ENCODE measurements at regions not wholly inside any gene's neighbourhood (a gene's known extent, or its start where the extent isn't known, plus 50 kb on each side); places are given as distances from the start of the nearest gene placed in this dataset.

DNA sequence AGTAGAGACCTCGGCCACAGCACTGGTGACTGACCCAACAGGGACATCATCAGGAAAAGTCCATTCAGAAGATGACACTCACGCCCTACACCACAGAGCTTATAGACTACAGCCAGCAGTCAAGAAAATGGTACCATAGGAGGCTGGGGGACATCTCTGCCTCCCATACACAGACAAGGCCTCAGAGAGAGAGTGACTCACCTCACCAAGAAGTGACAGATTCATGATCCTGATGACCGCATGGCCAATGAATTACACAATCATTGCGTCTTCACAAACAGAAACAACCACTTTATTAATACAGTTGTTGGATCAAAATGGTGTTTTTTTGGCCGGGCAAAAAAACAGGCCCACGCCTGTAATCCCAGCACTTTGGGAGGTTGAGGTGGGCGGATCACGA, 260.8 kb upstream of the TSHZ3 start:
- DNase-seq, result no peak

DNA sequence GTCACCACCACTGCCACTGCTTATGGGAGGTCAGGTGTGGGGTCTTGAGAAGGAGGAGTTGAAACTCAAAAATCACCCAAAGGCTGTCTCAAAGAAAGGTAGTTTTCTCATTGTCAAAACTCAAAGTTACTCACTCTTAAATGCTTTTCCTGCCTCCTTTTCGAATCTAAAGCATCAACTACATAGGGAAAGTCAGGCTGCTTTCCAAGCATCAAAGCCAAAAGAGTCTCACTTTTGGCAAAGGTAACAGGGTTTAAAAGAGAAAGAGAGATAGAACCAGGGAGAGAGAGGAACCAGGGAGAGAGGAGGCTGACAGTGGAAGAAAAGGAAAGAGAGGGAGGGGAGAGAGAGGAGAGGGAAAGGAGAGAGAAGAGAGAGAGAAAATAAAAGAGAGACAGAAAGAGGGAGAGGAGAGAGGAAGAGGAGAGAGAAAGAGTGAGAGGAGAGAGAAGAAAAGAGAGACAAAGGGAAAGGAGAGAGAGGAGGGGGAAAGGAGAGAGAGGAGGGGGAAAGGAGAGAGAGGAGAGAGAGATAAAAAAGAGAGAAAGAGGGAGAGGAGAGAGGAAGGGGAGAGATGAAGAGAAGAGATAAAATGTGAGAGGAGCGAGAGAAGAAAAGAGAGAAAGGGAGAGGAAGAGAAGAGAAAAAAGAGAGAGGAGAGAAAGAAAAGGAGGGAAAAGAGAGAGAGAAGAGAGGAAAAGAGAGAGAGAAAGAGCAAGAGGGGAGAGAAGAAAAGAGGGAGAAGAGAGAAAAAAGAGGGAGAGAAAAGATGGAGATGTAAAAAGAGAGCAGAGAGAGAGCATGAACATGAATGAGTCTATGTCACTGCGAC, 262.0 kb upstream of the TSHZ3 start:
- DNase-seq, result no peak

DNA sequence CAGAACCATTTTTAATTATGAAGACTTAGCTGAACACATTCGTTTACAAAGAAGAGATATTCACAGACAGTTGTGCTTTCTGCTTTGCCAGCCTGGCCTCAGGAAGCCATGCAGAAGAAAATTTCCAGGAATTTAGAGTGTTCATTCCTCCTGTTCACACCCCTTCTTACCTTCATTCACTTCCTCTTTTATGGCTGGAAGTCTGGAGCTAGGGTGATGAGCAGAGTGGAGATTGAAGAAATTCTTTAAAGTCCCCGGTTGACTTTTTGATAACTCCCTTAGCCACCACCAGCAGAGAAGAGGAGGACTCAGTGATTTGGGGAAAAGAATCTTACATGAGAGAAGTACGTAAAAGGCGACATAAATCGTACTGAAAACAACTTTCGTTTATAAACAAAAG, 263.6 kb upstream of the TSHZ3 start:
- no peak for DNase-seq

DNA sequence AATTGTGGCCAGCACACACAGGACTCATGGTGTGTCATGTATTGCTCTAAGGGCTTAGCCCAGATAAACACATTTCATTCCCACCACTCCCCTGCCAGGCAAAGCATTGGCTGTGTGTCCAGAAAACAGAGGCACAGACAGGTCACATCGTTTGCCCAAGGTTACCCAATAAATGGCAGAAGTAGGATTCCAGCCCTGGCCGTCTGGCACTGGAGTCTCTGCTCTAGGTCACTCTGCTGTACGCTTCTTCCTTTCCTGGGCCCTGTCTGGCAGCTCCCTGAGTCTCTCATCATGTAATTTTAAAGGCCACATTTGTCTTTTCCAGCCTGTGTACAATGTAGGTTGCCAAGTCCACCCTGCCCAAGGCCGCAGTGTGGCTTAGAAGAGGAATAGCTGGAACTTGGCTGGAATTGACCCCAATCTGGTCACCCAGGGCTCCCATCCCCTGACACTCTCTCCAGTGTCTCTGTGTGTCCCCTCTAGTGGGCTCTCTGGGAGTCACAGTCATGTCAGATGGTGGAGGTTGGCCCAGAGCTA, 264.5 kb upstream of the TSHZ3 start:
- DNase-seq, result no peak

DNA sequence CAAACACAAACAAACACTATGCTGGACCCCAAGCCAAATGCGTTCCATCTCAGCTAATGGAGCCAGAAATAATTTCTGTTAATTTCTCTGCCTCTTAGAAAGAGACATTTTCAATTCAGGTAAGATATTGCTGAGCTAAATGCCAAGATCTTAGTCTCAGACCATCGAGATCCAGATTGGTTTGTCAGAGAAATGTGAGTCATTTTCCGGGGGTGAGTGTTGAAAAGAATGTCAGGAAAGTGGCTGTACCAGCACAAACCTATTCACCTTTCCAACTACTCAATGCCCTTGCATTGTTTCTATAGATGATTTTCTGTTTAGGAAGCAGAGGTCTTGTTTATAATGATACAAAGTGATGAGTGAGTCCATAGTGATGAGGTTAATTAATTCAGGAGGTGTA, 266.8 kb upstream of the TSHZ3 start:
- no peak for DNase-seq

DNA sequence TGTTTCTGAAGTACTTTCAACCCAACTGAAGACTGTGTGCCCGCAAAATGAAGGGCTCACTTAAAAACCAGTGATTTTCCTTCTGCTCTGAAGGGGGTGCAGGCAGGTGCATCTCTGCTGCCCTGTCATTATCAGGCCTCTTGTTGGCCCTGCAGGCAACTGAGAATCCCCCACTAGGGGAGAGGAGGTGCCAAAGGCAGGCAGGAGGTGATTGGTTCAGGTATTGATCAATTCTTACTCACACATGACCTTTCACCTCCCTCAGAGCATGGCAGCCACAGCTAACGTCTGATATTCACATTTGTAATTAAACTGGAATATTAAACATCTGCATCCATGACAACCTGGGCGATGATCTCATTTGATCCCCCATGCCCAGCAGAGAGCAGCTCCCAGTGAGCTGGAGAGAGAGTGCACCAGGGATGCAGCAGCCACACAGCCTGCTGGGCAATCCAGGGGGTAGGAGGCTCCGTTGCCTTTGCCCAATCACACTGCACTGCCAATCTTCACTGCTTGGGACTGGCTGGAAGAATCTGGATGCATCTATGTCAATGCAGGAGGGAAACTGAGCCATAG, 267.9 kb upstream of the TSHZ3 start:
- no peak for DNase-seq

DNA sequence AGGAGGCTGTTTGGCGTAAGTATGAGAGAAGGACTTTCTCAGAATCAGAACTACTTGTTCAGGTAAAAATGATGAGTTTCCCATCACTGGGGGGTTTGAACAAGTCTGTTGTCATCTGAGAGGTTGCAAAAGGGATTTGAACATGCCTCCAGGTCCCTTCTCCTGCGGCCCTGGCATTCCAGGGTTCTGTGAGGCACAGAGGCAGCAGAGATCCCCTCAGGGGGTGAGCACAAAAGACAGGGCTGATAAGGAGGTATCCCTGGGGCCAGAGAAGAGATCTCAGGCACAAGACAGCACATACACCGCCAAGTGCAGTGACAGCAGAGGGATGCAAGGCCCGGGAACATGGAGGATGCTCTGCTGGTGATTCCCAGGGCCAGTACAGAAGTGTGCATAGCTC, 275.8 kb upstream of the TSHZ3 start:
- no peak for DNase-seq

DNA sequence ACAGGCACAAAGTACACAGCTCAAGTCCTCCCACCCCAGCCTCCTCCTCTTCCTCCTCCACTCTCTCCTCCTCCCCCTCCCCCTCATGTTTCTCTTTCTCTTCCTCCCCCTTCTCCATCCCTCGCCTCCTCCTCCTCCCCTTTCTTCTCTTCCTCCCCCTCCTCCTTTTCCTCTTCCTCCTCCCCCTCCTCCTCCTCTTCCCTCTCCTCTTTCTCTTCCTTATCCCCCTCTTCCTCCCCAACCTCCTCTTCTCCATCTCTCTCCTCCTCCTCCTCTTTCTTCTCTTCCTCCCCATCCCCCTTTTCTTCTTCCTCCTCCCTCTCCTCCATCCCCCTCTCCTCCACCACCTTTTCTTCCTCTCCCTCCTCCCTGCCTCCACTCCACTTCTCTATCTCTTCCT, 276.3 kb upstream of the TSHZ3 start:
- no peak for DNase-seq

DNA sequence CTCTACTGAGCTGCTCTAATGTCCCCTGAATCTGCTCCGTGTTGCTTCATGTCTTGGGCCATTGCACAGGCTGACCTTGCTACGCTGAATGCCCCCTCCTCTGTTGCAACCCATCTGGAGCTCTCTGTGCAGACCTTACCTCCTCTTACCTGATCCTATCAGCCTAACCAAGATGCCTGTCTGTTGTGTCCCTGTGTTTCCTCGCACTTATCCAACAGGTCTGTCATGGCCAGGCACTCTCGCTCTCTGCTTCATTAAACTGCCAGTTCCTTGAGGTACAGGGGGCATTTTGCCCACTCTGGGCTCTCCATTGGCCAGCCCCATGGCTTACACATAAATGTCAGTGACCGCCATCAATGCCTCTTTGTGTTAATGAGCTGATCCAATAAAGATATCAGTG, 277.7 kb upstream of the TSHZ3 start:
- no peak for DNase-seq

DNA sequence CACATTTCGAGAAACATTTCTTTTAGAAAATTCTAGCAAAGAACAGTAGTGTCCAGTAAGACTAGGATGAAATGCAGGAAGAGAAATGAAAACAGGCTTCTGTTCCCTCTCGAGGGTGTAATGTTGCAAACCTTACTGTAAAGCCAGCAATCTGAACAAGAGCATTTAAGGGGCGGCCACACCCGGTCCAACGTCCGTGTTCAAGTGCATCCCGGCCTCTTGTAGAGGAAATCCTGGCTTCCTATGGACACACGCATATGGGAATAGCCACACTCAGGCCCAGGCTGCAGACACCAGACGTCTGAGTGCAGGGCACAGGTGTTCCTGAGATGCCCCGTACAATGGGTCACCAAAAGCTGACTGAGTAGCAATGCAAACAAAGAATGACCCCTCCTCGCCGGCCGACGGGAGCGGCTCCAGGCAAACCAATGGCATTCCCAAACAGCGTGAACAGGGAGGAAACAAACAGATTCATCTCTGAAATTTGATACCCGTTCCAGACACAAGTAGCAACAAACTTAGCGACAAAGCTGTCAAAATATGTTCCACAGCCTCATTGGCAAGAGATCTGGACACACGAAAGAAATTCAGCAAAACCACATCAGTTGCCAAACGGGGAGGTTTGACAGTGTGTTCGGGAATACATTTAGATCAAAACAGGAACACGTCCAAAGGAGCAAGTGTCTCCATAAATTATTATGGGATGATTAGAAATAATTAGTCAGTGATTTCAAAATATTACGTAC, 278.6 kb upstream of the TSHZ3 start:
- DNase-seq, result no peak

DNA sequence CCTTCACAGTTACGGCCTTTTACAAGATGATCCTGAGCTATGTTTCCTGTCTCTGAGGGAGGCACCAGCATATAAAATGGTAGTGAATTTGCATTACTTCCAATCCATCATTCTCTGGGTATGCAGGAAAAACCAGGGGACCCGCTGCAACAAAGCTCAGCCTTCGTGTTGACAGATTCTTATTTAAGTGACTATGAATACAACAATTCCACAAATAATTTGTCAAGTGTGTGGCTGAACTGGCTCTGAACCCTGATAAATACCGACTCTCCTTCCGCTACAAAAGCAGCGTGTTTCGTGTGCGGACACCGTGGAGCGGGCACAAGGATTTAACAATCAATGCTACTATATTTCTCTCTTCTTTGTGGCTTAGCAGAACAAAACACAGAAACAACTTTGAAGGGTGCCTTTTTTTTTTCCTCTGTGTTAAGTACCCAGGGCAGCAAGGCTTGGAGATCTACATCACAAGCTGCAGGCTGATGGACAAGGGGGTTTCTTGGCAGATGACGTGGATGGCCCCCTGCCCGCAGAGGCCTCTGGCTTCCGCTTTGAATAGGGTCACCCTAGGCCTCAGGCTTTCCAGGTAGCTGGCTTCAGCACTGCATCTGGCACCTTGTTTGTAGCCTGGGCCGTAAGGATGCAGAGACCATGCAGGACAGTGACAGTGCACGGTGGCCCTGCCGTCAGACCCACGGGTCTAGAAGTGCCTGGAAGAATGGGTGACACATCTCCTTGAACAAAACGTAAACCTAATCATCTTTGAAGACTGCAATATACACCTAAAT, 280.5 kb upstream of the TSHZ3 start:
- DNase-seq, result no peak

DNA sequence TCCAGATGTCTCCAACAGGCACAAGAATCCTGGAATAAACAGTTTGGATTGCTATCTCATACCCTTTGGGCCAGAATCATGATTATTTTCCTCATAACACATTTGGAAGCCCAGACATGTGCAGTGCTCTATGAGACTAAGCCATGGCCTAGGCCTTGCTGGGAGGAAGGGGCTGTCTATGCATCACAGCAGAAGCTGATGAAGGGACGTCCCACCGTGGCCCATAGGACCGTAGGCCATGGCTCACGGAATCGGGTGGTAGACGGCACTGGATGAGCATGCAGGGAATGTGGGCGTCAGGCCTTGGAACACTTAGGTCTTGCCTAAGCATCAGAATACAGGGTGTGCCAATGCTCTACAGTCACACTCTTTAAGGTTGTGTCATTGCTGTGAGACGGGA, 283.8 kb upstream of the TSHZ3 start:
- no peak for DNase-seq

DNA sequence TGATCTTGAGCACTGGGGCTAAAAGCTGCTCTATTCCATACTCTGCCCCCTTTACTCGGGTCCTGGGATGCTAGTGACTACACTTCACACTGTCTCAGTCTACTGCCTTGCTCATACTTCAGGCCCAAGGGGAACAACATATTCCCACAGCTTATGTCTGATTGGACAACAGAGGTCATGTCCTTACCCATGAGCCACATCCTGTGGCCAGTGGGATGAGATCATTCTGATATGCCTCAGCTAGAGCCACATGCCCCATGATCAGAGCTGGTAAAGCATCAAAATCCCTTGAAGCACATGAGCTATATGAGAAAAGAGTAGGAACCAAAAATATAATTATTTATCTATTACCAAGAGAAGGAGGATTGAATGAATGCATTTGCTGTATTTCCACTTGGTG, 290.1 kb upstream of the TSHZ3 start:
- DNase-seq, result no peak

DNA sequence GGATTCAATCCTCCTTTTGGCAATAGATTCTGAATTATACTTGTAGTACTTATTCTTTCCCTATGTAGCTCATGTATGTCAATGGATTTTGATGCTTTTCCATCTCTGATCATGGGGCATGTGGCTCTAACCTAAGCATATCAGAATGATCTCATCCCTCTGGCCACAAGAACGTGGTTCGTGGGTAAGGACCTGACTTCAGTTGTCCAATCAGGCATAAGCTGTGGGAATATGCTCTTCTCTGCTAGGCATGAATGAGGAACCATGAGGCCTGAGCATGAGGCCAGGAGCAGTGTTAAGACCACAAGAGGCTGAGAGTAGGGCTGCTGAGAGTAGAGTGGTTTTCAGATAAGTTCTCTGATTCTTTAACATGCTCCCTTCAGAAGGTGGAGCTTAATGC, 292.4 kb upstream of the TSHZ3 start:
- DNase-seq, result no peak

DNA sequence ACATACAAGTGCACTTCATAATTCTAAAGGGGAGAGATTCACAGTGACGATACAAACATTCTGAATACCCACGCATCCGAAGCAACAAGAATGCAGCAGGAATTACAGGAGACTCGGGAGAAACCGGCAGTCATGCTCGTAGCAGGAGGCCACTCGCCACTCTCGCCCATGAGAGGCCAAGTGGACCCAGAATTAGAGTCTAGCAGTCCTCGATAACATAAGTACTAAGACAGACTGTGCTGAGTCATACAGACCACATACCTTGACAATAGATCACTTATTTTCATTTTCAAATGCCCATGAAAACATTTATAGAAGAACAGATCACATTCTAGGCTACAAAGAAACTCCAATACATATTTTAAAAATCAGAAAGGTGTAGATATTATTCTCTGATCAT, 299.1 kb upstream of the TSHZ3 start:
- DNase-seq, result no peak

DNA sequence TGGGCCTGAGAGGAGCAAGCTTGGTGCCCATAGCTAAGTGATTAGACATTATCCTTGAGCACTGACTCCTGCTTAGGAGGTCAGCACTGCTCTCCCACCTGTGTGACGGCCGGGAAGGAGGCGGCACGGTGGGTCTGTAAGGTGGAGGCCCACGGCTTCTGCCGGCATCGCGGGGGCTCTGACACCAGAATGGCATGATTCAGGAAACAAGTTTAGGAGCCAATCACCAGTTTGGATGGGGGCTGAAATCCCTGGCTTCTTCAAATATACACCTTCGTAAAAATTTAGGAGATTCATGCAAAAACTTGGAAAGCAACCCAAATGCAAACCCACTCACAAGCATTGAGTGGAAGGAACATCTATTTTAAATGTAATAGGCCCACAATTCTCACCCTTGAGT, 307.3 kb upstream of the TSHZ3 start:
- no peak for DNase-seq

DNA sequence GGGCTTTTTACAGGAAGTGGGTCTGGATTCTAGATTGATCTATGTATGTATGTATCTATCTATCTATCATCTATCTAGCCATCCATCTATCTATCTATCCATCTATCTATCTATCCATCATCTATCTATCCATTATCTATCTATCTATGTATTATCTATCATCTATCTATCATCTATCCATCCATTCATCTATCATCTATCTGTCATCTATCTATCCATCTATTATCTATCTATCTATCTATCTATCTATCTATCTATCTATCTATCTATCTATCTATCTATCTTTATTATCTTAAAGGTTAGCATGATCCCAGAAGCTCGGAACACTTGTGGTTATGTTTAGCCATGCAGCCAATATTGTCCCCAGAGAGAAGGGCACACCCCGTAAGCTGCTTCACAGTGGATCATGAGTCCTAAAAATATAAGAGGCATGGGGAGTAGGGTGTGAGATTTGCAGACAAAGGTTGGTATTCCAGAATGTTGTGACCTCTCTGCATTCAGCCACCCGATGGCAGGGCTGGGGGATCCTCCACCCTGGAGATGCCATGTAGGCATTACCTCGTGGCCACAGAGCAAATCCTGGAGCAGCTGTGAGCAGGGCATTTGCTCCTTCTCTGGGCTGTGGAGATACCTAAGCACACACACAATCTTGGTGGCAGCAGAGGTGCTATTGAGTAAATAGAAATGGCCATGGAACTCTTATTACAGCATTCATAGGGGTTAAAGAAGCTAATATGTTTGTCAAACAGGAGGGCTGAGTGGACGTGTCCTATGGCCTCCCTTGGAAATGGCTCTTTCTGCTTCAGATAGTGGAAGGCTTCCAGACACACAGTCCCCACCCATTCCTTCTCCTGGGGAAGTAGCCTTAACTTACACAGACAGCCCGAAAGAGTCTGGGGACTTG, 310.0 kb upstream of the TSHZ3 start:
- no peak for DNase-seq

DNA sequence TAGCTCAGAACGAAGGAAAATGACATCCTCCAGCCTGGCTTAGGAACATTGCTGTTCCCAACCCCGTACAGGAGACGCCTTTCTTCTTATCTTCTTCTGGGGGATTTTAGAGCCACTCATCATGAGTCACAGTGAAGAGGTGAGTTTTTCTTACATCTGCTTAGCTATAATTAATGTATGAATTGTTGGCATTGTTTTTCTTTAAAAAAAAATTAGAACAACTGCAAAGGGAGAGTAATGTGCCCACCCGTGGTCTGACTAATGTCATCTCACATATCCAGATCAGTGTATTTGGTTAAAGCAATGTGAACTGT, 310.6 kb upstream of the TSHZ3 start:
- DNase-seq, result no peak

DNA sequence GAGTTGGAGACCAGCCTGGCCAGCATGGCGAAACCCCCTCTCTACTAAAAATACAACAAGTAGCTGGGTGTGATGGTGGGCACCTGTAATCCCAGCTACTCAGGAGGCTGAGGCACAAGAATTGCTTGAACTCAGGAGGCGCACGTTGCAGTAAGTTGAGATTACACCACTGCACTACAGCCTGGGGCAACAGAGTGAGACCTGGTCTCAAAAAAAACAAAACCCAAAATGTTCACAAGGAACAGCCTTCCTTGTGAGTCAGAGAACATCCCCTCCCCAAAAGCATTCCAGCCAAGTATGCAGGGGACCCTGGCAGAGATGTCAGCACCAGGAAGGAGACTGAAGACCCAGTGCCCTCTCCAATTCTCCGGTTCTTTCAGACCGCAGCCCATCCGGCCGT, 314.9 kb upstream of the TSHZ3 start:
- DNase-seq, result no peak

DNA sequence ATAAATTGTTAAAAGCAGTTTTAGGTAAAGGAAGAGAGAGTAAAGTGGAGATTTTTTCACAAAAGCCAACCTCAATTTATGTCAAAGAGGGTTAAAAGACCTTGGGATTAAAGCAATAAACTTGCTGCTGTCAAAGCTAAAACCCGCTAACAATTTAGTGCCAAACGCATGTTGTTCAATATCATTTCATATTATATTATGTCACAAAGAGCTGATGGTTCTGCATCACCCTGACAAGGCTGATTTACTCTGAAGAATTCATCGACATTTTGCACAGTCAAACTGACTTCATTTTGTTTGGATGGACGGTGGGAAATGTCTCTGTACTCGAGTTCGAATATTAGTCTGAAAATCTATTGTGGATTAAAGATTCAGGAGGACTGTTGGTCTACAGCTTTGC, 315.8 kb upstream of the TSHZ3 start:
- DNase-seq, result no peak

DNA sequence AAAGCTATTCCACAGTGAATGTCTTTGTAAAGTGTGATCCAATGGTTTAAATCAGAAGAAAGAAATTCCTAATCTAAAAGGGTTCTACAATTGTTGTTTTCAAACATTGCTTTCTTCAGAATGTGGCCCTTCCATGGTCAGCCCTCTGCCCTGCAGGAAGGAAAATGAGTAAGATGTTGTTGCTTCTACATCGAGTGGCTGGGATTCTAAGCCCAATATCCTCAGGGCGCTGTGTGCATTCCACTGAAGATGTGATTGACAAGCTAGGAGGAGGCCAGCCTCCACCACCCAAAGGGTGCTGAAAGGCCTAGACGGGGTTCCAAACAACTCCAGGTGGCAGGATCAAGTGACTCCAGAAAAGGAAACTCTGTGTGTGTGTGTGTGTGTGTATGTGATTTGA, 316.9 kb upstream of the TSHZ3 start:
- no peak for DNase-seq

DNA sequence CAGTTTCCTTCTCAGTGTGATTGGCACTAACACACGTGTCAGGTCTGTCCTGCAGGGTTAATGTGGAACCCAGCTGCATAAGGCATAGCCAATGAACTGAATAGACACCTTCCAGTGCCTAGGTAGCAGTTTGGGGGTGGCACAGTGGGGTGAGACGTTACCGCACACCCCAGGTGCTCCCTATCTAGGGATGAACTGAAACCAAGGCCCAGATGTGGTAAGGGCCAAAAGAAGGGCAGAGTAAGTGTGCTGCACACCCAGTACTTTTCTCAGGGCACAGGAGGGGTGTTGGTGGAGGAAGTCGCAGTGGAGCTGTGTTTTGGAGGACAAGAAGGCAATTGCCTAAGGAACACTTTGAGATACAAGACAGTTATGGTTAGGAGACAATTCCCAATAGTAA, 317.9 kb upstream of the TSHZ3 start:
- no peak for DNase-seq

All from NCI-H1417 (cell line).